Uterus (tissue), 2 donors: ENCODE measurements at regions not wholly inside any gene's neighbourhood (a gene's known extent, or its start where the extent isn't known, plus 50 kb on each side); places are given as distances from the start of the nearest gene placed in this dataset.

Experiments
- POLR2A ChIP-seq, 2 donors: fragments of 450-650 bp; IDR thresholded peaks; one replicate each; pipeline ENCODE4 v1.6.1; 2016; ENCODE audit warnings: antibody characterized with exemption in 2 of 2, mild to moderate bottlenecking in 1 of 2, moderate library complexity in 1 of 2
- TF ChIP-seq, protein P1 (sequence below), 4 experiments: fragments of 200-600 bp in 2 of 4; fragments of 450-650 bp in 2 of 4; sonication (generic) in 2 of 4; IDR thresholded peaks; one replicate each; pipeline ENCODE4 v1.5.1; 2016 to 2019; ENCODE audit warnings: antibody characterized with exemption in 4 of 4, mild to moderate bottlenecking in 2 of 4, moderate library complexity in 1 of 4

DNA sequence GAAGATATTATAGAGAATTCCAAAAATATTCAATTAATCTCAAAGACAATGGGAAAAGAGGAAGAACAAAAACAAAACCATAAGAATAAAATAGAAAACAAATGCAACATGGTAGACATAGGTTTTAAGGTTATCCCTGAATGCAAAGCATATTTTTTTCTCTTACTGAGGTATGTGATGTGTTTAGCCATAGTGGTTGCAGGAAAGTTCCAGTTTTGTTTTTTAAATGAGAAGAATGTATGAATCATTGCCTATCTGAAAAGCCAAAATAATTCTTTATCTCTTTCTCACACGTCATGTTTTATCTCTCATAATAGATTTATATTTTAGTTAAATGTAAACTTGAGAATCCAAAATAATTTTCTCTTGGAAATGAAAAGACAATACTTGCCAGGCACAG, 2591.7 kb upstream of the PCDH20 start:
- TF ChIP-seq, protein P1, sequence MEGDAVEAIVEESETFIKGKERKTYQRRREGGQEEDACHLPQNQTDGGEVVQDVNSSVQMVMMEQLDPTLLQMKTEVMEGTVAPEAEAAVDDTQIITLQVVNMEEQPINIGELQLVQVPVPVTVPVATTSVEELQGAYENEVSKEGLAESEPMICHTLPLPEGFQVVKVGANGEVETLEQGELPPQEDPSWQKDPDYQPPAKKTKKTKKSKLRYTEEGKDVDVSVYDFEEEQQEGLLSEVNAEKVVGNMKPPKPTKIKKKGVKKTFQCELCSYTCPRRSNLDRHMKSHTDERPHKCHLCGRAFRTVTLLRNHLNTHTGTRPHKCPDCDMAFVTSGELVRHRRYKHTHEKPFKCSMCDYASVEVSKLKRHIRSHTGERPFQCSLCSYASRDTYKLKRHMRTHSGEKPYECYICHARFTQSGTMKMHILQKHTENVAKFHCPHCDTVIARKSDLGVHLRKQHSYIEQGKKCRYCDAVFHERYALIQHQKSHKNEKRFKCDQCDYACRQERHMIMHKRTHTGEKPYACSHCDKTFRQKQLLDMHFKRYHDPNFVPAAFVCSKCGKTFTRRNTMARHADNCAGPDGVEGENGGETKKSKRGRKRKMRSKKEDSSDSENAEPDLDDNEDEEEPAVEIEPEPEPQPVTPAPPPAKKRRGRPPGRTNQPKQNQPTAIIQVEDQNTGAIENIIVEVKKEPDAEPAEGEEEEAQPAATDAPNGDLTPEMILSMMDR (IDR thresholded peaks at IDR 0.05), result no peak
- no peak for TF ChIP-seq POLR2A (IDR thresholded peaks at IDR 0.05)
